Hematopoietic multipotent progenitor cell (in vitro differentiated cells): ENCODE measurements at regions not wholly inside any gene's neighbourhood (a gene's known extent, or its start where the extent isn't known, plus 50 kb on each side); places are given as distances from the start of the nearest gene placed in this dataset.

Source experiments
- DNase-seq, 3 donors: peaks; one replicate each; pipeline ENCODE4 v3.0.0-alpha.2; 2011 to 2015; ENCODE audit warnings: low read depth in 2 of 3, low spot score in 2 of 3

DNA sequence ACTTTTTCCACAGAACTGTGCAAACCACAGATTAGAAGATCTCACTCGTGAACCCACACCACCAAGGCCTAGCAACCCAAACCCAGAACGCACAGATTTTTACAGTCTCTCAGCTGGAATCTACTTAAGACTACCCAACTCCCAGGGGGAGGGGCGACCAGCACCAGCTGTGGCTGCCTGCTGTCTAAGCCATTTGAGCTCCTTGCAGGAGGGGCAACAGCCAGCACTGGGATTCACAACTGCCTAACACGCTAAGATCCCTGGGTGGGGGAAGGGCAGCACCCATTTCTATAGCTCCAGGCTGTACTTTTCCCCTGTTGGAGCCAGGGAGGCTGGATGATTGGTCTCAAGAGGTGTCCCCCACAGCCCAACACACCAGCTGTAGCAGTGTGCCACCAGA, 368.8 kb downstream of the SUCLA2 start:
- DNase-seq = no peak

DNA sequence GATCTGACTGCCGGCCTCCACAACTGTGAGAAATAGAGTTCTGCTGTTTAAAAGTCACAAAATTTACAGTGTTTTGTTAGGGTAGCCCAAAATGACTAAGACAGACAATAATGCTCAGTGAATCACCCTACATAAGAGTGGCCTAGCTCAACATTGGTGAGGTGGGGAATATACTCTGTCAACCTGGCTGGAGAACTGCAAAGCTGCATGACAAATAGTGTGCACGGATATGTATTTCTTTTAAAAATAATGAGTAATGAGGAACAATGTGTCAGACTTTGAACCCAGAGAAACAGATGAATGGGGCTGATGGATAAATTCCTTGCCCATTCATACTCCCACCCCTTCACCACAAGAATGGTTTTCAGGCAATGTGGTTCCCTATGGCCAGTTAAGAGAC, 372.4 kb downstream of the SUCLA2 start:
- no peak for DNase-seq

DNA sequence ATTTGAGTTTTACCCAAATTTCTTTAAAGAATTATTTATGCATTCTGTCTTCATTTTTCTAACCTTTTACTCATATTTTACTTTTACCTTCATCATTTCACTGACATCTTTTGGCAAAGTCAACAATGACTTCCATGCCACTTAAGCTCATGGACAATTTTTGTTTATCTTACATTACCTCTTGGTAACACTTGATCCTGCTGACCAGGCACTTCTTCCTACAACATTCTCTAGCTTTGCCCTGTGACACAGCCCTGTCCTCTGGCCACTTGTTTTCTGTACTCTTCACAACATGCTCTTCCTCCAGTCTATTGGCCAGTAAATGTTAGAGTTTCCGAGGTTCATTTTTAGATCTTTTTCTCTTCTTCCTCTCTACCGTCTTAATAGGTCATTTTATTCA, 377.2 kb downstream of the SUCLA2 start:
- no peak for DNase-seq

DNA sequence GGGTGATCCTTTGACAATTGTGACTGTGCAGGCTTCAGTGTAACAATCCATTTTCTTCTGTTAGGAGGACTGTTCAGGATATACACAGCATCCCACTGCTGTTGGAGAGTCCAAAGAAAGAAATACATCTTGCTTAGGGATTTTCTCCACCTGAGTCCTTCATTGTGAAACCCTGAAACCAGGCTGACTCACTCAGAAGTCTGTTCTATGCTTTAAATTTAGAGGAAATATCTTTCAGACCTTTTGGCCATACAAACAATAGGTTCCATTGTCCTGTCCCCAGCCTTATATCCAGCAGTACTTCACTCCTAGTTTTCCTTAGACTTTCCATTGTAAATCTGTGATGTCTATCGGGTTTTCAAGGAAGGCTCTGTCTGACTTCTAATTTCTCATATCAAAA, 379.1 kb downstream of the SUCLA2 start:
- DNase-seq = no peak

DNA sequence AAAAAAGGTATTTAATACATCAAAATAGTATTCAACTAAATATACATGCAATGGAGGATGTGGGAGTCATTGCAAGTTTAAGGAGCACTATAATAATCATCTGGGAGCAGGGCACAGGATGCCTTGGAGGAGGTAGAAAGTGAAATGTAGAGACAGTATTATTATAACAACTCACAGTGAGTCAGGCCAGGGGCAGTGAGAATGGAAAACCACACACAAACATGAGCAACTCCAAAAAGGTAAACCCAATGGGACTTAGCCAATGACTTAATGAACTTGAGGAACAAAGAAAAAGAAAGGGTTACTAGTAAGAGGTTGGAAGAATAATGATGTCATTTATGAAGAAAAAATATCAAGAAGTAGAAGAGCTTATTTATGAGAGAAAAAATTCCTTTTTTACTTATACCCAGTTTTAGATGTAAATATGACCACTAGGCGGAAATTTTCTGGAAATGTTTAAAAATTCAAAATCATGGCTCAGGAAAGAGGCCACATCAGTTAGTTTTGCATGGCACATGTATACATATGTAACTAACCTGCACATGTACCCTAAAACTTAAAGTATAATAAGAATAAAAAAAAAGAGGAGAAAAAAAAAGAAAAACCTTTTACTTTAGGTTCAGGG, 389.3 kb downstream of the SUCLA2 start:
- DNase-seq = no peak

DNA sequence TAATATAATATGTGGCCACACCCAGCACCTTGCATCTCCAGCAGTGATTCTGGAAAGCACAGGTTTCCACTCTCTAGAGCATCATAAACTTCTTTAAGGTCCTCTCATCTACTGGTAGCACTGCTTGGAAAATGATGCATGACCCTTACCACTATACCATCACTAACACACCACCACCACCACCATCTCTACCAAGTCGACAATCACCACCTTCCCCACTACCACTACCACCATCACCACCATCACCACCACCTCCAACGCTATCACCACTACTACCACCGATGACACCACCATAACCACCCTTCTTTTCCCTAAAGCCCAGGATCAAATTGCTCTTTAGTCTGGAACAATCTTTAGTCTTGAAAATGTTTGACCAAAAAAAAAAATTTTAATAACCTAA, 390.4 kb downstream of the SUCLA2 start:
- no peak for DNase-seq

DNA sequence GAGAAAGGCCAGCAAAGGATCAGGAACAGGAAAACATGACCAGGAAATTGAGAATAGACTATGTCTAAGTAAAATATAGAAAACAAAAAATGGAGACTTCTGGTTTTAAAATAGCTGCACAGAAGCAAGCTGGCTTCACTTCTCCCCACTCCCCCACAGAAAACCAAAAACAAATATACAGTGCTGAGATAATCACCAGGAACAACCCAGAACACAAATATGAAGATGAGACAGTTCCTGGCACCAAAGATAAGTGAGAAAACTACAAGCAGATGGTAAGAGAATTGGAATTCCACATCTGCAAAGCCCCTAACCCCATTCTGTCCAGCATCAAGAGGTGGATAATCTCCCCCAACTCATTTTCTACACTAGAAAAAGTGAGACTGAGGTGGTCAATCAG, 397.7 kb downstream of the SUCLA2 start:
- no peak for DNase-seq

DNA sequence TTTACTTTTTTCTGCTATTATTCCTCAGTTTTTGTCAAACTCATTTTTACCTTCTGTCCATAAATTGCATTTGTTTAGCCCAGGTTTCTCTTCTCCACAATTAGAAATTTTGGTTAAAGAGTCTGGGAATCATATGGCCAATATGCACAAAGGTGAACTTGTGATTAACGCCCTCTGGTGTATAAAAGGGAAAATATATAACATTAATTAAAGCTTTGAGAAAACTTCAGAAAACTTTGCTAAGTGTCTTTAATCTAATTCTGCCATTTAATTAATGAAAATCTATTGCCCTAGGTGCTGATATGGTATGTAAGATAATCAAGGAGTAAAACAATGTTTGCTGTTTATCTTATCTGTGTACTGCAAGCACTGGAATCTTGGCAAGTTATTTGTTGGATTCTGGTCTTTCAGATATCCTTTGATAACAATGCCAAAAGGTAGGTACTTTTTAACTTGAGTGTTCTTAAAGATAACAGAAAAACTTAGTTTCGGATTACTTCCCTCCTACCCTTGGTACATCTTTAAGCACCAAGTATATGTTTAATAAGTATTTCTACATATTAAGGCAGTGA, 402.6 kb downstream of the SUCLA2 start:
- peak in 1 of 3 donors; percentile 20 for DNase-seq

DNA sequence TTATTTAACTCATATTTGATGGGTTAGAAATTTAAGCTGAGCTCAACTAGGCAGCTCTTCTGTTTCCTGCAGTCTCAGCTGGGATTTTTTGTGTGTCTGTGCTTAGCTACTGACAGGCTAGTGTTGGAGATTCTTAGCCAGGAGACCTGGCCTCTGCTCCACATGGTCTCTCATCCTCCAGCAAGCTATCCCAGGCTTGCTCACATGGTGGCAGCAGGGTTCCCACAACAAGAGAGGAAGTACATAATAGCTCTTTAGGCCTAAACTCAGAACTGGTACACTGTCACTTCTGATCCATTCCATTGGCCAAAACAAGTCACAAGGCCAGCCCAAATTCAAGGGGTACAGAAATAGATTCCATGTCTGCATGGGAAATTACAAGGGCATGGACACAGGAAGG, 406.2 kb downstream of the SUCLA2 start:
- peak in 2 of 3 donors; percentile 3 to 14 for DNase-seq

DNA sequence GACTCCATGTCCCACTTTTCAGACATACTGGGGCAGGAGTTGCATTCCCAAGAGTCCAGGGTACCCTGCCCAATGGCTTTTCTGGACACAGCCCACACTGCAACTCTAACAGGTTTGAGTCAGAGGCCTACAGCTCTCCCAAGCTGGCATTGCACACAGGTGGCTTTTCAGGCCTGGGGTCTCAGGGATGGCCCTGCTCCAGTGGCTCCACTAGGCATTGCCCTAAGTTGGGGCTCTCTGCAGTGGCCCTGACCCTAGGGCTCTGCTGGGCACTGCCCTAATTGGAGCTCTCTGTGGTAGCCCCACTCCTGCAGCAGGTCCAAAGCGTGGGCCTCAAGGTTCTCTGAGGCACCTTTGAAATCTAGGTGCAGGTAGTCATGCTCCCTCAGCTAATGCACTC, 408.8 kb downstream of the SUCLA2 start:
- no peak for DNase-seq

DNA sequence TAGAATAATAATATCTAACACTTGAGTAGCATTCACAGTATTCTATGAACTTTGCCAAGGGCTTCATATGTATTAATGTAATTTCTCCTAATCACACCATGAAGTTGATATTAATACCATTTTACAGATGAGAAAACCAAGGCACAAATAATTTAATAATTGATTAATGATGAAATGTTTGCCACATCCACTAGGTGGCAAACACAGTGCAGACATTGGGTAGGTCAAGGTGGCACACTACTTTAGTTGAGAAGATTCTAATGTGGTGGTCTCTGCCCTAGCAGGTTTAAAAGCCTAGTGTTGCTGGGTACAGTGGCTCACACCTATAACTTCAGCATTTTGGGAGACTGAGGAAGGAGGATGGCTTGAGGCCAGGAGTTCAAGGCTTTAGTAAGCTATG, 412.4 kb downstream of the SUCLA2 start:
- DNase-seq = no peak

DNA sequence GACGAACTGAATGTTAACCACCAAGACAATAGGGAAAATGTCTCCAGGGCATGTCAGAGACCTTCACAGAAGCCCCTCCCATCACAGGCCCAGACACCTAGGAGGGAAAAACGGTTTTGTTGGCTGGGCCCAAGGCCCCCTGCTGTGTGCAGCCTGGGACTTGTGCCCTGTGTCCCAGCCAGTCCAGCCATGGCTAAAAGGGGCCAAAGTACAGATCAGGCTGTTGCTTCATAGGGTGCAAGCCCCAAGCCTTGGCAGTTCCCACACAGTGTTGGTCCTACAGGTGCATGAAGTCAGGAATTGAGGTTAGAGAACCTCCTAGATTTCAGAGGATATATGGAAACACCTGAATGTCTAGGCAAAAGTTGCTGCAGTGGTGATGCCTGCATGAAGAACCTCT, 428.7 kb downstream of the SUCLA2 start:
- no peak for DNase-seq

DNA sequence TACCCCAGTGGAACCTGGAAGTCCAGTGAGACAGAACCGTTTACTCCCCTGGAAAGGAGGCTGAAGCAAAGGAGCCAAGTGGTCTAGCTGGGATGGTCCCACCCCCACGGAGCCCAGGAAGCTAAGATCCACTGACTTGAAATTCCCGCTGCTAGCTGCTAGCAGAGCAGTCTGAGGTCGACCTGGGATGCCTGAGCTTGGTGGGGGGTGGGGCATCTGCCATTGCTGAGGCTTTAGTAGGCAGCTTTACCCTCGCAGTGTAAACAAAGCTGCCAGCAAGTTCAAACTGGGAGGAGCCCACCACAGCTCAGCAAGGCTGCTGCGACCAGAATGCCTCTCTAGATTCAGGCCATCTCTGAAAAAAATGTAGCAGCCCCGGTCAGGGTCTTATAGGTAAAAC, 437.0 kb downstream of the SUCLA2 start:
- DNase-seq = no peak

DNA sequence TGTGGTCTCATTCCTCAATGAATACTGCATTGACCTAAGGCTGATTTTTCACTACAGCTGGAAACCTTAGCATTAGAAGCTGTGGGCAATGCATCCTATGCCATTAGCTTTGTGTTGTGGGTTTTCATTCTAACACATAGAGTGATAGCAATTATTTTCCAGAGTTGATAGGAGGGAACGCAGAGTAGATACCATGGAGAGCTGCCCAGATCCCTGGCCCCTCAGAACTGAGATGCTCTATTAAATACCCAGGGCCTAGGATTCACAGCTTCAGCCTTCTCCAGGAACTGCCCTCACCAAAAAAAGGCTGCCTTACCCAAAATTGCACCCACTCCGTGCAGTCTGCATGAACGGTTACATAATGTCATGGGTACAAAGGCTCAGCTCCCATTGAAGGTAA, 444.4 kb downstream of the SUCLA2 start:
- DNase-seq = no peak

DNA sequence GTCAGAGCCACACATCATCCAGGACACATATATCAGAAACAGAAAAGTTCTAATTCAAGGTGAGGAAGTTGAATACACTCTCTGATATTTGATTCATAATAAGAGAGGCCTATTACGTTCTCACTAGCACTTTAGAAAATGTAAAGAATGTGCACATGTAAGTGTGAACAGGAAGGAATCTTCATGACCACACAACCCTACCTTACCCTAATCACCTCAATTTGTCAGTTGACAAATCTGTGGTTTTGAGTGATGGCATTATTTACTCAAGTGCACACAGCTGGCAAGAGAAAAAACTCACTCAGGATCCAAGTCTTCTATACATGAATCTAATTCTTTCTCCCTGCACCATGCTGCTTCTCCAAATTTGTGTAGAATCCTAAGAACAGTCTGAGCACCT, 445.8 kb downstream of the SUCLA2 start:
- DNase-seq = peak in 1 of 3 donors; percentile 7

DNA sequence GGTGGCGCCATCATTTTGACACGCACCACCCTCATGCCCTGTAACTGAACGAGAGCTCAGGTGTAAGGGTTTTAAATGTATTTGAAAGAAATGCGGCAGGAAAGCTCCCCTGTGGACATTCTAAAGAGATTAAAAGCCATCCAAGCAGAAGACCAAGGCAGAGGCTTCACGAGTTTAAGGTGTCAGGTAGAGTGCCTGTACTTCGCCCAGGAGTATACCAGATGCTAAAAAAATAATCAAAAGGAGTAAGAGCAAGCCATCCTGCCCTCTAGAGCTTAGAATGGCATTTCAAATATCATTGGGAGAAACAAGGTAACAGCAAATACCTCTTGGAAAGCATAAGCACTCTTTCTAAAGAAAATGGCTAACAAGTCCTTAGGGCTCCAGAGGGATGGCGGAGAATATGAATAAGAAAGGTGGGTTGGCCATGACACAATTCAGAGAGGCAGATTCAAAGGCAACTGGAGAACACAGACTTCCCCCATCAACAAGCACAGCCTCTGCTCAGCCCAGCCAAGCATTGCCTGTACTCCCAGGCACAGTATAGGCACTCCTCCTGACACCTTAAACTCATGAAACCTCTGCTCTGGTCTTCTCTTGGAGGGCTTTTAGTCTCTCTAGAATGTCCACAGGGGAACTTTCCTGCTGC, 447.6 kb downstream of the SUCLA2 start:
- DNase-seq = no peak

DNA sequence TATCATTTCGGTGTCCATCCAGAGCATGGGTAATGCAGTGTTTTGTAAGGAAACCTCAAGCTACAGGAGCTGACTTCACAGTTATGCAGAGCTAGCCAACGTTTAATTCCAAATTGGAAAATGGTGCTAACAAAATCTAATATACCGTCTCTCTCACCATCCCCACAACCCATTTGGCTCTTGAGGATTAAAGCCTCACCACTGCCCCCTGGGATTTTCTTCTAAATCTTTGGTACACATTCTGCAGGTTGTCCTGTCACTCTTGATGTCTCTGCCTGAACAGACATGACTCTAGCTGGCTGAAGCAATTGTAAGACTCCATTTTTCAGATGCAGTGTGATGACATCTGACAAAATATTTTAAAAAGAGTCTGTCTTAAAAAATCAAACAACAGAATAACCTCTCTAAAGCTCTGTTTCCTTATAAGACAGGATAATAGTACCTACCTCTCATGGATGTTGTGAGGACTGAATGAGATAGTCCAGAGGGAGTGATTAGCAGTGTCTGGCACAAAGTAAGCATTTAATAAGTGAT, 451.8 kb downstream of the SUCLA2 start:
- no peak for DNase-seq

DNA sequence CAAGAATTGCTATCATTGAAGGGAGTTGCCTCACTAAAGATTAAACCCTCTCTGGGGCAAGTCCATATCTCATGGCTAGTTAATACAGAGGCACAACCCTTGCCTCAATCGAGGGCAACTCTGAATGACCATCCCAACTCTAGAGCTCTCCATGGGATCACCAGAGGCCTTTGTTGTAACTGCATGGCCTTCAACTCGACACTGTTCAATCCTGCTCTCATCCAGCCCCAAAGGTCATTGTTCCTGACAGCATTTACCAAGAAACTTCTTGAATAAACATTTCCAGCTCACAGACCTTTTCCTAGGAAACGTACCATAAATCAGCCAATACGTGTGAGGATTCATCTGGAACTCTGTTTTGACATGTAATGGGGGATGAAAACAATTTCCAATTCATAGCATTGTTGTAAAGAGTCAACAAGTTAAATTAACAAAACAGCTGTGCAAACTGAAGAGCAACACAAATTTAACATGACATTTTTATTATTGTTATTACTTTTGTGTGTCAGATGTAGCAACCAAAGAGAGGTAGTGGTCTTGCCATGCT, 452.7 kb downstream of the SUCLA2 start:
- DNase-seq = no peak

DNA sequence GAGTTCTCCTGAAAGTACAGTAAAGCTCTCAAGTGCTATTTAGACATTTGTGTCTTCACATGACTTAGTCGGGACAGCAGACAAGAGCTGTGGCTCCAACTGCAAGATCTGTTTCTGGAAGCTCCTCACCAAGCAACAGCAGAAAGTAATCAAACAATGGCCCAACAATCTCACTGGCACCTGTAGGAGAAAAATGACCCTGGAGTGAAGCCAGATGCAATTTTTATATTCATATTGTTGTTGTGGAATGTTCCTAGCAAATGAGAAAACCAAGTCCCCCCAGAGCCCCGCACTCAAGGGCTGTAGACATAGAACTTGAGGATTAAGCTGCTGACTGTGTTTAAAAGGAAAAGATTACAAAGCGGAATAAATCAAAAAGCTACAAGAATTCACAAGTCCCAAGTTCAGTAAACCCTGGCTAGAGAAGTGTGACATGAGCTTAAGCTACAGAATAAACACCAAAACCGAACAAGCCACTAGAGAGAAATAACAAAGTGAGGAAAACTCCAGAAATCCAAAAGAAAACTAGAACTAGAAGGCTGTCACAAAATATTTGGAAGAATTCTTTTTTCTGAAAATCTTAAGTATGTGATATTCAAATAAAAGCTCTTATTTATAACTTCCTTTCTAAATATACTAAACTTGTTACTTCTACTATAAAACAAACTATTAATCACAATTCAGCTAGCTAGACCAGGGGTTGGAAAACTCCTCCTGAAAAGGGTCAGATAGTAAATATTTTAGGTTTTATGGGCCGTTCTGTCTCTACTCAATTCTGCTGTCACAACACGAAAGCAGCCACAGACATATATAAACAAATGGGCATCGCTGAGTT, 454.5 kb downstream of the SUCLA2 start:
- DNase-seq = no peak

DNA sequence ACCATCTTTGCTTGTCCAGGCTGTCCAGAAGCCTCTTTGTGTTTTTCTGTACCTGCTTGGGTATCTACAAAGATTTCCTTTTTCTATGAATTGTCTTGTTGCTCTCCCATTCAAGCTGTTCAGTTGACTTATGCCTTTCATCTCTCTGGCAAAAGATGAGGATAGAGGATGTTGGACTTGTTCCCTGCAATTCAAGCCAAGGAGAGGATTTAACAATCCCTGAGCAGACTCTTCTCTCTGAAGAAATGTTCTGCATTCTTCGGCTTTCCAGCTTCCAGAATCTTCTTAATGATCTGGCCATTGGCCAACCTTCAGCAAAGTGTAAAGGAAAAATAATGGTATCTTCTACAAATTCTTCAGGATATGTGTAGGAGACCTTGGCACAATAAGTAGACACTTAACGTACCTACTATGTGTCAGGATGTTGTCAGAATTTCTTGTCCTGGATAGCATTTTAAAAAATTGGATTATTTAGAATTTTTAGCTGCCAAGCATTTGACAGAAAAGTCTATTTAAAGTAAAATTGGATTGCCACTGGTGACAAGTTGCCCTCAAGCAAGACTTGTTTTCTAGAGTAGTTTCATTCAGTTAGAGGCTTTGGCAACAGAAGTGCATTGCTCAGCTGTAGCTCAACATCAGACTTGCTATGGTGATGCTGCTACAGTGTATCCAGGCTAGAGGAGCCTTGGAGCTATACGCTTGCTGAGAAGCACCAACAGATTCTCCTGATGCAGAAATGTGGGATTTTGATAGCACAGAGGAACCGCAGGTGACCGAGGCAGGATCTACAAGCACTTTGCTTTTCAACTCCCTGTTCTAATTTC, 455.7 kb downstream of the SUCLA2 start:
- no peak for DNase-seq
